ENCODE measurements at regions not wholly inside any gene's neighbourhood (a gene's known extent, or its start where the extent isn't known, plus 50 kb on each side); places are given as distances from the start of the nearest gene placed in this dataset.

GRCh38 chr9:118533101-118533500 is 828.9 kb downstream of the TLR4 start:
- TF ChIP-seq, protein P1, sequence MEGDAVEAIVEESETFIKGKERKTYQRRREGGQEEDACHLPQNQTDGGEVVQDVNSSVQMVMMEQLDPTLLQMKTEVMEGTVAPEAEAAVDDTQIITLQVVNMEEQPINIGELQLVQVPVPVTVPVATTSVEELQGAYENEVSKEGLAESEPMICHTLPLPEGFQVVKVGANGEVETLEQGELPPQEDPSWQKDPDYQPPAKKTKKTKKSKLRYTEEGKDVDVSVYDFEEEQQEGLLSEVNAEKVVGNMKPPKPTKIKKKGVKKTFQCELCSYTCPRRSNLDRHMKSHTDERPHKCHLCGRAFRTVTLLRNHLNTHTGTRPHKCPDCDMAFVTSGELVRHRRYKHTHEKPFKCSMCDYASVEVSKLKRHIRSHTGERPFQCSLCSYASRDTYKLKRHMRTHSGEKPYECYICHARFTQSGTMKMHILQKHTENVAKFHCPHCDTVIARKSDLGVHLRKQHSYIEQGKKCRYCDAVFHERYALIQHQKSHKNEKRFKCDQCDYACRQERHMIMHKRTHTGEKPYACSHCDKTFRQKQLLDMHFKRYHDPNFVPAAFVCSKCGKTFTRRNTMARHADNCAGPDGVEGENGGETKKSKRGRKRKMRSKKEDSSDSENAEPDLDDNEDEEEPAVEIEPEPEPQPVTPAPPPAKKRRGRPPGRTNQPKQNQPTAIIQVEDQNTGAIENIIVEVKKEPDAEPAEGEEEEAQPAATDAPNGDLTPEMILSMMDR (conservative IDR thresholded peaks at IDR 0.05) = no peak
- TF ChIP-seq EZH2 (IDR thresholded peaks at IDR 0.05; ENCODE audit: low read depth) = no peak
